ENCODE measurements at regions not wholly inside any gene's neighbourhood (a gene's known extent, or its start where the extent isn't known, plus 50 kb on each side); places are given as distances from the start of the nearest gene placed in this dataset.

DNA sequence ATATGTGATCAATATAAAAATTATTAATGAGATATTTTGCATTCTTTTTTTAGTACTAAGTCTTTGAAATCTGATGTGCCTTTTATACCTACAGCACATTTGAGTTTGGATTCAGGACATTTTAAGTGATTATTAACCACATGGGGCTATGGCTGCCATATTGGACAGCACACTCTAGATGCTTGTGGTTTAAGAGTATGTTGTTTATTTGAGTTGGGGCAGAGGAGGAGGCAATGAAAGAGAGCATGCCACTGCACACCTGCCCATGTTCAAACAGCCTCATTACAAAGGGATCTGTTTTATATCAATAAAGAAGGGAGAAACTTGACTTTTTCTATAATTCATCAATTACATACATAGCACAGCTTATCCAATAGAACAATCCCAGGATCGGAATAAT, 99.4 kb upstream of the EDEM3 start:
- no peak for DNase-seq (ENCODE audit: low read depth)
- TF ChIP-seq, protein P1, sequence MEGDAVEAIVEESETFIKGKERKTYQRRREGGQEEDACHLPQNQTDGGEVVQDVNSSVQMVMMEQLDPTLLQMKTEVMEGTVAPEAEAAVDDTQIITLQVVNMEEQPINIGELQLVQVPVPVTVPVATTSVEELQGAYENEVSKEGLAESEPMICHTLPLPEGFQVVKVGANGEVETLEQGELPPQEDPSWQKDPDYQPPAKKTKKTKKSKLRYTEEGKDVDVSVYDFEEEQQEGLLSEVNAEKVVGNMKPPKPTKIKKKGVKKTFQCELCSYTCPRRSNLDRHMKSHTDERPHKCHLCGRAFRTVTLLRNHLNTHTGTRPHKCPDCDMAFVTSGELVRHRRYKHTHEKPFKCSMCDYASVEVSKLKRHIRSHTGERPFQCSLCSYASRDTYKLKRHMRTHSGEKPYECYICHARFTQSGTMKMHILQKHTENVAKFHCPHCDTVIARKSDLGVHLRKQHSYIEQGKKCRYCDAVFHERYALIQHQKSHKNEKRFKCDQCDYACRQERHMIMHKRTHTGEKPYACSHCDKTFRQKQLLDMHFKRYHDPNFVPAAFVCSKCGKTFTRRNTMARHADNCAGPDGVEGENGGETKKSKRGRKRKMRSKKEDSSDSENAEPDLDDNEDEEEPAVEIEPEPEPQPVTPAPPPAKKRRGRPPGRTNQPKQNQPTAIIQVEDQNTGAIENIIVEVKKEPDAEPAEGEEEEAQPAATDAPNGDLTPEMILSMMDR (IDR thresholded peaks at IDR 0.05; ENCODE audit: control insufficient read depth, insufficient read depth, low read depth, low read length, missing control alignments): no peak
- H3K4me3 ChIP-seq (ENCODE audit: control insufficient read depth, low read depth, low read length): no peak overlapping the region

DNA sequence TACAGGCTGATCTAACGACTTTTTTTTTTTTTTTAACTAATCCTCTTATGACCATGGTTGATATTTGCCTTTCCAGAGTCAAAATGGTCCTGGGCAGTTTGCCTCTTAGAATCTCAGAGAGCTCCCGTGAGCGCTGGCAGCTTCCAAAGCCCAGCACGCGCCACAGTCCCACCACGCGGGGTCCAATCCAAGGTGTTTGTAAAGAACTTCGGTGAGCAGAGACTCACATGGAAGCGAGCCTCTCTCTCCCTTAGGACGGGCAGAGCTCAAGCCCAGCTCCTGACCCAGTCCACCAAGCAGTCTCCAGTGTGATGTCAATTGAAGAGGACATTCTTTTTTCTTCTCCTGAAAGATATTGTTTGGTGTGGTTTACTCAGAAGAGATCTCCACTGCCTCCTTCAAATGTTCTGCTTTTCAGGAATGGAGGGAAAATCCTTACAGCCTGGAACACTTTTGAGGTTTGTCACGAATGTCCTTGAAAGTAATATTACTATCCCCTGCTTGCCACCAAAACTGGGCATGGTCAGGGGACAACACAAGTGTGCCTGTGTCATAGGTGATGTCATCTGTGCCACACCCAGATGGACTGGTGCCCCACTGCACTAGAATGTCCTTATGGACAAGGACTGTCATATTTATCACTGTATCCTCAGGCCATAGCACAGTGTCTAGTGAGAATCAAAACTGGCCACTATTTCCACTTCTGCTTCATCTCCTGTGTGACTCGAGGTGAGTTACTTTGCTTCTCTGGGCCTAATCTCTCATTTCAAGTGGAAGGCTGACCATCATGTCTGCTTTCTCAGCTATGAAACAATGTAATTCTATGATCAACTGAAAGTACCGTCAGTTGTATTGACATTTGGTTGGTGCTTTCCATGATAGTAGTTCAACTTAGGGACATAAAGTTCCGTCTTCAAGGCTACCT, 97.4 kb upstream of the EDEM3 start:
- no peak for DNase-seq (ENCODE audit: low read depth)
- TF ChIP-seq, protein P1 (IDR thresholded peaks at IDR 0.05; ENCODE audit: control insufficient read depth, insufficient read depth, low read depth, low read length, missing control alignments): no peak
- H3K4me3 ChIP-seq (ENCODE audit: control insufficient read depth, low read depth, low read length): no peak overlapping the region

DNA sequence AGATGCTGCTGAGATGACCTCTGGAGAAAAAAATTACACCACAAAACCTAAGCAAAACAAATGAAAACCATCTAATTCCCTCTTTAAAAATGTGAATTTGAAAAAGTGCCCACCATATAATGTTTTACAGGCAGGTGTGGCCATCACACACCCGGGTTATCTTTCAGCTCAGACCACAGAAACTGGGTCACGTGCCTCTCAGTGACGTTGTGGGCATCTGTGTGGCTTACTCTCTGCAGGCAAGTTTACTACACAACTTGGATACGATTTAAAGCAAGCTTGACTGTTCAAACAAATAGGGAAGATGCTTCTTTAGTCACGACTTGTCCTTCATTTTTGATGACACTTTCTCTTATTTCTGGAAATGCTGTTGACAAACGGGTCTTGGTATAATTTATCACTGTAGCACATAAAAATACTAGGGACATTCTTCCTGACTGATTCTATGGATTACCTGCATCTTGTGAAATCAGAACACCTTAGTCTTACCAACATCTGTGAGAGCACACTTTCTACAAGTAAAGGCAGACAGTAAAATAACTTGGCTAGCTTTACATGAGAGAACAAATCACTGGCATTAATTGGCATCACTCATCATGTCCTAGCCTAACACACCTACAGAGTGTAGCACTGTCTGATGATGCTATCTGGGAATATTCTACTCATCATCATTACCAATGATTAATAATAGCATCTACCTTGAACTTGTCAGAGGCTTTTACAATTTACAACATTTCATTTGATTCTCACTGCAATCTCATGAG, 89.3 kb upstream of the EDEM3 start:
- TF ChIP-seq, protein P1 (IDR thresholded peaks at IDR 0.05; ENCODE audit: control insufficient read depth, insufficient read depth, low read depth, low read length, missing control alignments): no peak
- H3K4me3 ChIP-seq (ENCODE audit: control insufficient read depth, low read depth, low read length): no peak overlapping the region
- DNase-seq (ENCODE audit: low read depth): peak; percentile 27

DNA sequence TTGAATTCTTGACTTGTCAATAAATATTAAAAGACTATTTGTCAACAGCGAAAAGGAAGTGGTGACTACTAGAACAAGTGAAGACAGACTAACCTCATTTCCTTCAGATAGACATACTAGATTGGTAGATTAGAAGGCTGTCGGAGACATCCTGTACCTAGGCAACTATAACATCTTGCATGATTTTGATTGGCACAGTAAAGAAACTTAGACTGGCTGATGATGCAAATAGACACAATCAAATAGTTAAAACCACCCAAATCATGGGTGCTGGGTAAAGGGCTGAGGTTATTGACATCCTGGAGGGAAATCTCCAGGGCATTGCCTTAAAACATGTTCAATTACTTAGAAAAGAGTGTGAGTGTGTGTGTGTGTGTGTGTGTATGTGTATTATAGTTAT, 85.9 kb upstream of the EDEM3 start:
- TF ChIP-seq, protein P1 (IDR thresholded peaks at IDR 0.05; ENCODE audit: control insufficient read depth, insufficient read depth, low read depth, low read length, missing control alignments): no peak
- no peak overlapping the region for H3K4me3 ChIP-seq (ENCODE audit: control insufficient read depth, low read depth, low read length)
- no peak for DNase-seq (ENCODE audit: low read depth)

DNA sequence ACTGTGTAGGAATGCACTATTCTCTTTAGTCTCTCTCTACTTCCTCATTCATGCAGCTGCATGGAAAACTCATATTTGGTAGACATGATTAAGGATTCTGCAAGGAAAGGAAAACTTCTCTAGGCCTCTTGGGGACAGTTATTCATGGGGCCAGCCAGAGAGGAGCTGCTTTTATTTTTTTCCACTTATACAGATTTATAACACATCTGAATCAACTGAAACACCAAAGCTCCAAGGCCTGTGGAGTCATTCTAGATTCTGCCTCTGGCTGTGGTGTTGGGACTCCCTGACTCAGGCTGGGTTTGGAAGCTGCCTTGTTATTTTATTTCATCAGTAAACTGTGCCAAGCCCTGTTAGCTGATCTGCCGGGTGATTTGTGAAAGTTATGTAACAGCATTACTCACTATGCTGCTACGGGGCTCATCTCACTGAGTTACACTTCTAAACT, 83.9 kb upstream of the EDEM3 start:
- H3K4me3 ChIP-seq (ENCODE audit: control insufficient read depth, low read depth, low read length): no peak overlapping the region
- DNase-seq (ENCODE audit: low read depth): peak; percentile 94
- TF ChIP-seq, protein P1 (IDR thresholded peaks at IDR 0.05; ENCODE audit: control insufficient read depth, insufficient read depth, low read depth, low read length, missing control alignments): no peak

DNA sequence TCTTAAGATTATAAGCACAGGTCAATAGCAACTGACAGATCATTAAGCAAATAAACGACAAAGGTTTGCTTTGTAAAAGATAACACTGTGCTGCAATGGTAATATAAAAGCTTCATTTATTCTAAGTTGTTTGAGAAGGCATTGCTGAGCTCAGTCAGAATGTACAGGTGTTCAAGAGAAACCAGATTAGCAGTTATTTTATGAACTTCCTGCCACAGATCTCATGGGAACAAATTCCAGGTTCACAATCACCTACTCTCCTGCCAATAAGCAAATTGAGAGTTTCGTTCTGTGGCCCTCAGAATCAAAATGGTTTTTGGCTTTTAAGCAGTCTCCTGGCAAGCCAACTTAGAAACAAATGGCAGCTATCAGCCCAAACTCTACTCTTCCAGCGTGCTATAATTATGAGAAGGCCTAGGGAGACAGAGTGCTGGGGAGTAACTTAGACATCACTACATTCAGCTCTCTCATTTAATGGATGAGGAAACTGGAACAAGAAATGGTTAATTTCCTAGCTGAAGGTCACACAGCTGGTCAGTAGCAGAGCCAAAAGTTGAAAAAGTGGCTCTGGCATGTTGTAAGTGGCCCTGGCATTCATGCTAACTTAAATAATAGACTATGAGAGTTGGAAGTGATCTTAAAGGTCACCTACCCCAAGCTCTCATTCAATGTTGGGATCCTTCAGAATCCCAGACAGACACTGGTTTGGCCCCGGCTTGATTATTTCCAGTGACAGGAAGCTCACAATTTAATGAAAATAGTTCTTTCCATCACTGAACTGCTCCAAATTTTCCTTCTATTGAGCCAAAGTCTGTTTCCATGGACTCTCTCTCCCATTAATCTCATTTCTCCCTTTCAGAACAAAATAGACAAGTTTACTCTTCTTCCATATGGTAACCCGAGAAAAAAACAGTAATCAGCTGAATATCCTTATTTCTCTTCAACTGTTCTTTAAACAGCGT, 82.6 kb upstream of the EDEM3 start:
- no peak for DNase-seq (ENCODE audit: low read depth)
- no peak overlapping the region for H3K4me3 ChIP-seq (ENCODE audit: control insufficient read depth, low read depth, low read length)
- TF ChIP-seq, protein P1 (IDR thresholded peaks at IDR 0.05; ENCODE audit: control insufficient read depth, insufficient read depth, low read depth, low read length, missing control alignments): no peak

Data from AG09309 (cell line).